Bronchial epithelial cell (primary cell): ENCODE measurements at regions not wholly inside any gene's neighbourhood (a gene's known extent, or its start where the extent isn't known, plus 50 kb on each side); places are given as distances from the start of the nearest gene placed in this dataset.
A peak's percentile ranks its signal among the peaks of the same experiment; 100 is the strongest.
"Not testable (repeated sequence)": the region's sequence is repeated elsewhere in the genome, so short reads cannot be mapped to it uniquely, and the experiment has no call there.

Source experiments
- DNase-seq: peaks from one replicate; pipeline ENCODE4 v3.0.0-alpha.2; 2010; ENCODE audit warnings: low read depth
- FAIRE-seq: peaks from 2 replicates; lab custom pipeline; 2011; peaks lifted over from hg19 to GRCh38; lab: Jason Lieb, UNC
- H3K27me3 ChIP-seq: 2 replicates; pipeline ENCODE4 v1.5.1; 2011; ENCODE audit warnings: low read length; ENCODE audit not compliant: control insufficient read depth, insufficient read depth
- H3K36me3 ChIP-seq: 2 replicates; pipeline ENCODE4 v1.5.1; 2011; ENCODE audit warnings: low read length; ENCODE audit not compliant: control insufficient read depth, insufficient read depth
- H3K4me3 ChIP-seq: 2 replicates; pipeline ENCODE4 v1.5.1; 2011; ENCODE audit warnings: mild to moderate bottlenecking, low read depth, low read length, control low read depth
- CTCF ChIP-seq: IDR thresholded peaks from 2 replicates; pipeline ENCODE4 v1.5.1; 2011; ENCODE audit warnings: mild to moderate bottlenecking, moderate library complexity, low read length, control low read depth, inconsistent platforms; ENCODE audit not compliant: insufficient read depth, severe bottlenecking

DNA sequence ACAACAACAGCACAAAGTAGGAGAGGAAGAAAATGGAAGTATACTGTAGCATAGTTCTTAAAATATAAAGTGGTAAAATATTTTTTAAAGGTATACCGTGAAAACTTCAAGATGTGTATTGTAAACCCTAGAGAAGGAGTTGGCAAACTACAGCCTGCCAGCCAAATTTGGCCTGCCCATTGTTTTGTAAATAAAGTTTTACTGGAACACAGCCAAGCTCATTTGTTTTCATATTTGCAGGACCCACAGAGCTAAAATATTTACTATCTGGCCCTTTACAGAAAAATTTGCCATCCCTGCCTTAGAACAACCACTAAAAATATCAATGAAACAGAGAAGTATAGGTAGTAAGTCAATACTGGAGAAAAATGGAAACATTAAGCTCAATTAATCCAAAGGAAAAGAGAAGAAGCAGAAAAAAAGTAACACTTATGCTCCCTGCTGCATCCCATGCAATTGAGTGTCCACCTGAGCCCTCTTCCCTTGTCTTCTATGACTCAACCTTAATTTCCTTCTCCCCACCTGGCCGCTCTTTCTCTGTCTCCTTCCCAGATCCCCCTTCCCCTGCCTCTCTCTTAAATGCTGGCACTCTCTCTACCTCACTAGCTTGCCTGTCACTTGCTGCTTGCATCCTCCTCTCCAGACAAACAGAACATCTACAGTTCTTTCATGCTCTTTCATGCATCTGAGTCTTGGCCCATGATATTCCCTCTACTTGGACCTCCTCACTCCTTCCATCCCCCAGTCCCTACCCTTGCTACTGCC lies 50.6 kb upstream of the FER start:
- FAIRE-seq (no peak), DNase-seq (no peak)
- H3K4me3 ChIP-seq, result no peak overlapping the region
- H3K27me3 ChIP-seq, result peaks cover 2% of the 10 kb centered on the region
- H3K36me3 ChIP-seq, result no peaks in the 10 kb centered on the region
- no peak for TF ChIP-seq CTCF

DNA sequence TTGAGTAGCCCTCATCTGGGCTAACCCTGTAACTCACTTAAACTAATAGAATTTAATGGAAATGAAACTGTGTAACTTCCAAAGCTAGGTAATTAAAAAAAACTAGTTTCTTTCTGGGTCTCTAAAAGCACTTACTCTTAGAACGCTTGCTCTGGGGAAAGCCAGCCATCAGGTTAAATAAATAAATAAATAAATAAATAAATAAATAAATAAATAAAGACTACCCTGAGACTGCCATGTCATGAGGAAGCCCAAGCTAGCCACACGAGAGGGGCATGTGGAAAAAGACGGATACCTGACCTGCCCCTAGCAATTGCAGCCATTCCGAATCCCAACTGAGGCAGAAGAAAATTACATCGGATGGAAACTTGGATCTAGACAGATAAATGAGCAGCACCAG lies 51.3 kb upstream of the FER start:
- no peak overlapping the region for H3K4me3 ChIP-seq
- H3K27me3 ChIP-seq, result peaks cover 2% of the 10 kb centered on the region
- FAIRE-seq (no peak), DNase-seq (no peak)
- H3K36me3 ChIP-seq, result no peaks in the 10 kb centered on the region
- no peak for TF ChIP-seq CTCF

- no peak for FAIRE-seq
- H3K27me3 ChIP-seq, result no peaks in the 10 kb centered on the region
- H3K4me3 ChIP-seq, result no peak overlapping the region
- no peaks in the 10 kb centered on the region for H3K36me3 ChIP-seq
- TF ChIP-seq CTCF, result no peak
- no peak for DNase-seq
Measured at GRCh38 chr5:108688485-108688884, 59.2 kb upstream of the FER start.

- TF ChIP-seq CTCF, result no peak
- Histone ChIP-seq H3K36me3 (no peaks in the 10 kb centered on the region), H3K4me3 (no peak overlapping the region), H3K27me3 (no peaks in the 10 kb centered on the region)
- FAIRE-seq (no peak), DNase-seq (no peak)
Measured at GRCh38 chr5:108687595-108688200, 60.0 kb upstream of the FER start.

DNA sequence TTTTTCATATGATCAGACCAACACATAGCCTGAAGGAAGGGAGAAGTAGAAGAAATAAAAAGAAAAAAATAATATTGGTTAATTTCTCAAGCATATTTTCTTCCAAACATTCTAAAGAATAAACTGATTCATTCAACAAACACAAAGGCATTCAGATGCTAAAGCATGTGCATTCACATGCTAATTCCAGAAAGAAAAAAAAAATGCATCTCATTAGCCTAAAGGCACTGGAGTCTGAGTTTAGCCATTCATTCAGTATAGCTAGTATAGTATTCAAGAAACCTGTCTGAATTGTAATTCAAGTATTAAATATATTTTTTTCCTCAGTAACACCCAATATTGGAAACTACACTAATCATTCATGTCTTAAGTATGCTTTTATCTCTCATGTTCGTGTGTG lies 61.0 kb upstream of the FER start:
- Histone ChIP-seq H3K4me3 (no peak overlapping the region), H3K27me3 (no peaks in the 10 kb centered on the region), H3K36me3 (no peaks in the 10 kb centered on the region)
- no peak for DNase-seq
- FAIRE-seq, result no peak
- TF ChIP-seq CTCF, result no peak

DNA sequence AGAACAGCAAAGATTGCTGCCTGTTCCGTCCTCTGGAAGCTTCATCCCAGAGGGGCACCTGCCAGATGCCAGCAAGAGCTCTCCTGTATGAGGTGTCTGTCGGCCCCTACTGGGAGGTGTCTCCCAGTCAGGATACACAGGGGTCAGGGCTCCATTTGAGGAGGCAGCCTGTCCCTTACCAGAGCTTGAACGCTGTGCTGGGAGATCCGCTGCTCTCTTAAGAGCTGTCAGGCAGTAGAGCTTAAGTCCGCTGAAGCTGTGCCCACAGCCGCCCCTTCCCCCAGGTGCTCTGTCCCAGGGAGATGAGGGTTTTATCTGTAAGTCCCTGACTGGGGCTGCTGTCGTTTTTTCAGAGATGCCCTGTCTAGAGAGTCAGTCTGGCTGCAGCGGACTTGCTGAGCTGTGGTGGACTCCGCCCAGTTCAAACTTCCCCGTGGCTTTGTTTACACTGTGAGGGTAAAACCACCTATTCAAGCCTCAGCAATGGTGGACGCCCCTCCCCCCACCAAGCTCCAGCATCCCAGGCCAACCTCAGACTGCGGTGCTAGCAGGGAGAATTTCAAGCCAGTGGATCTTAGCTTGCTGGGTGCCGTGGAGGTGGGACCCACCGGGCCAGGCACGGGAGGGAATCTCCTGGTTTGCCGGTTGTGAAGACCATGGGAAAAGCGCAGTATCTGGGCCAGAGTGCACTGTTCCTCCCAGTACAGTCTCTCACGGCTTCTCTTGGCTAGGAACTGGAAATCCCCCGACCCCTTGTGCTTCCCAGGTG lies 62.1 kb upstream of the FER start:
- not testable (repeated sequence) for H3K27me3 ChIP-seq, FAIRE-seq, H3K4me3 ChIP-seq, H3K36me3 ChIP-seq
- DNase-seq, result peak; percentile 46
